ENCODE measurements at regions not wholly inside any gene's neighbourhood (a gene's known extent, or its start where the extent isn't known, plus 50 kb on each side); places are given as distances from the start of the nearest gene placed in this dataset.
A peak's percentile ranks its signal among the peaks of the same experiment; 100 is the strongest.

DNA sequence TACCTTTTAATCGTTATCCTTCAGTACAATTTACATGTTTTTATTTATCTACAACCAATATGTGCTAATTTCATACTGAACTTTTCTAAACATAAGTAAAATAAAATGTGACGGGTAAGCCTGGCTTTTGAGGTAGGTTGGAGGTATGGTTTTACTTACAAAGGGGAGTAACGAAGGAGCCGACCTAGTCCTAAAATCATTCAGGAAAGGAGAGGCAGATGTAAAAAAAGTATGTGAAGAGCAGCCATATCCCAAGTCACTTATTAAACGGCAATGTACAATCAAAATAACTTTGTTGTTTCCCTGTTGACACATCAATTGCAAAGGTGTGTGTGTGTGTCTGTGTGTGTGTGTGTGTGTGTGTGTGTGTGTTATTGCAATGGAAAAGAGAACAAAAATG is 351.3 kb downstream of the CRPPA start:
- H3K27me3 ChIP-seq (ENCODE audit: control insufficient read depth in 2 of 2, insufficient read depth in 2 of 2, low read length in 2 of 2): no peaks in the 10 kb centered on the region
- H3K27ac ChIP-seq (ENCODE audit: low read depth in 2 of 2, low read length in 2 of 2): no peak overlapping the region

DNA sequence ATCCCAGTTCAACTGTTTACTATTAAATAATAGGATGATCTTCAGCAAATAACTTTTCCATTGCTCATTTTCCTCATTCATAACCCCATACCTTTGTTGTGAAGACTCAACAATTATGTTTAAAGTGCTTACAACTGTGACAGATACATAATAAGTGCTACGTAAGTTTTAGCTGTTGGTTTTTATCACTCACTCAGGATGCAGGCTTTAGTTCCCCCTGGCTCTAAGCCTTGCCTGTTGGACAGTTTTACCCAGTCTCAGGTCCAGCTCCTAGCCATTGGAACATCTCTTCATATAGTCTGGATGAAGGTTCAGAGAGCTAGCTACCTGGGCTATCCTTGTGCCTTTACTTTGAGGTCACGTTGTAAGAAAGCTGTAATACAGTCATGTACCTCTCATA is 353.2 kb downstream of the CRPPA start:
- no peak overlapping the region for H3K9ac ChIP-seq (ENCODE audit: low read depth in 1 of 2, low read length in 2 of 2)
- no peak overlapping the region for H3K4me3 ChIP-seq (ENCODE audit: low read length in 2 of 2)
- peaks cover 0 to 3% of the 10 kb centered on the region in 2 donors for H3K4me1 ChIP-seq (ENCODE audit: control insufficient read depth in 2 of 2, insufficient read depth in 2 of 2, low read length in 2 of 2)
- no peaks in the 10 kb centered on the region for H3K27me3 ChIP-seq (ENCODE audit: control insufficient read depth in 2 of 2, insufficient read depth in 2 of 2, low read length in 2 of 2)
- no peaks in the 10 kb centered on the region for H3K9me3 ChIP-seq (ENCODE audit: control insufficient read depth in 2 of 2, low read length in 2 of 2)
- H3K36me3 ChIP-seq (ENCODE audit: control insufficient read depth in 2 of 2, insufficient read depth in 2 of 2, low read length in 2 of 2): no peaks in the 10 kb centered on the region
- no peak overlapping the region for H3K27ac ChIP-seq (ENCODE audit: low read depth in 2 of 2, low read length in 2 of 2)

More for the DNA sequence above, 351.3 kb downstream of the CRPPA start:
- Histone ChIP-seq H3K36me3 (ENCODE audit: control insufficient read depth in 2 of 2, insufficient read depth in 2 of 2, low read length in 2 of 2) (no peaks in the 10 kb centered on the region), H3K9me3 (ENCODE audit: control insufficient read depth in 2 of 2, low read length in 2 of 2) (no peaks in the 10 kb centered on the region), H3K9ac (ENCODE audit: low read depth in 1 of 2, low read length in 2 of 2) (no peak overlapping the region), H3K4me1 (ENCODE audit: control insufficient read depth in 2 of 2, insufficient read depth in 2 of 2, low read length in 2 of 2) (peaks cover 0 to 3% of the 10 kb centered on the region in 2 donors), H3K4me3 (ENCODE audit: low read length in 2 of 2) (no peak overlapping the region)

DNA sequence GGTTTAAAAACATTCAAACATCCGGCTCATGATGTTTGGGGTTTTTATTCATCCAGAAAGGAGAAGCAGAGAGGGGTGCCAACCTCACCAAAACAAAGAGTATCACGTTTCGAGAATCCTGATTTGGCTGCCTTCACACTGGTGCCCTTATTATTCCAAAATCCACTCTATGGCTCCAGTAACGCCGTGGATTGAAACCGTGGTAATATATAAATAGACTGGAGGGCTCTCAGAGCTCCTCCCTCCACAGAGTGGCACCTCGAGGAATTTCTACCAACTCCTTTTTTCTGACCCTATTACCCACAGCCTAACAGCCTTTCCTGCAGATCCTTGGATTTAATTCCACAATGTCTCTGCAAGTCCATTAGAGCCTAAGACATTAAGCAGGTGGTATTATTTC is 353.6 kb downstream of the CRPPA start:
- no peaks in the 10 kb centered on the region for H3K36me3 ChIP-seq (ENCODE audit: control insufficient read depth in 2 of 2, insufficient read depth in 2 of 2, low read length in 2 of 2)
- no peak overlapping the region for H3K9ac ChIP-seq (ENCODE audit: low read depth in 1 of 2, low read length in 2 of 2)
- H3K4me1 ChIP-seq (ENCODE audit: control insufficient read depth in 2 of 2, insufficient read depth in 2 of 2, low read length in 2 of 2): peaks cover 0 to 3% of the 10 kb centered on the region in 2 donors
- no peak overlapping the region for H3K4me3 ChIP-seq (ENCODE audit: low read length in 2 of 2)
- no peaks in the 10 kb centered on the region for H3K9me3 ChIP-seq (ENCODE audit: control insufficient read depth in 2 of 2, low read length in 2 of 2)
- no peak overlapping the region for H3K27ac ChIP-seq (ENCODE audit: low read depth in 2 of 2, low read length in 2 of 2)
- H3K27me3 ChIP-seq (ENCODE audit: control insufficient read depth in 2 of 2, insufficient read depth in 2 of 2, low read length in 2 of 2): no peaks in the 10 kb centered on the region

DNA sequence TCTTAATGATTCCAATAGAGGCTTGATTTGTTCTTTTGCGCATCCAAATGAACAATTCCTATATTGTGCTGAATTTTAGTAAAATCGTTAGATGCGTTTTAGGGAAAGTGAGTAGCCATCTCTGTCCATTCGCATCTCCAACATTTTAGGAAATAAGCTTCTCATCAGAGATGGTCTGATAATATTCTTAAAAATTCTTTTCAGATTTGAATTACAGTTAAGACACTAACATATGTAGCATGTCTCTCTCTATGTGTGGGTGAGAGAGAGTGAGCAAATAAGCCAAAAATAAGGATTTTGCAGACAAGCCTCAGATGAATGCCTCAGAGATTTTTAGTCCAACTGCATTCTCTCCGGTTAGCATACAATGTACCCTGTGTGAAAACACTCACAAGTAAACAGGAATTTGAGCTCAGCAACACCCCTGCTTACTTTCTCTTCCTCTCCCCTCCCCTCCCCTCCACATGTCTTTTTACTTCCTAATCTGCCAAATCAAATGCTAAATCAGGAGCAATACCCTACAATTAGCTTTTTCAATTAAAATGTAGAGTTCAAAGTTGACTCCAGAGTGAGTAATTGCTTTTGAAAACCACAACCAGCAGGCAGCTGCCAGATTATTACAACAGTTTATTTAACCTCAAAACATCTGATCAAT is 354.4 kb downstream of the CRPPA start:
- Histone ChIP-seq H3K4me1 (ENCODE audit: control insufficient read depth in 2 of 2, insufficient read depth in 2 of 2, low read length in 2 of 2) (peaks cover 1 to 3% of the 10 kb centered on the region in 2 donors), H3K9me3 (ENCODE audit: control insufficient read depth in 2 of 2, low read length in 2 of 2) (no peaks in the 10 kb centered on the region), H3K9ac (ENCODE audit: low read depth in 1 of 2, low read length in 2 of 2) (peak overlapping the region in 1 of 2 donors; percentile 12), H3K4me3 (ENCODE audit: low read length in 2 of 2) (no peak overlapping the region), H3K27me3 (ENCODE audit: control insufficient read depth in 2 of 2, insufficient read depth in 2 of 2, low read length in 2 of 2) (no peaks in the 10 kb centered on the region), H3K27ac (ENCODE audit: low read depth in 2 of 2, low read length in 2 of 2) (no peak overlapping the region), H3K36me3 (ENCODE audit: control insufficient read depth in 2 of 2, insufficient read depth in 2 of 2, low read length in 2 of 2) (no peaks in the 10 kb centered on the region)

DNA sequence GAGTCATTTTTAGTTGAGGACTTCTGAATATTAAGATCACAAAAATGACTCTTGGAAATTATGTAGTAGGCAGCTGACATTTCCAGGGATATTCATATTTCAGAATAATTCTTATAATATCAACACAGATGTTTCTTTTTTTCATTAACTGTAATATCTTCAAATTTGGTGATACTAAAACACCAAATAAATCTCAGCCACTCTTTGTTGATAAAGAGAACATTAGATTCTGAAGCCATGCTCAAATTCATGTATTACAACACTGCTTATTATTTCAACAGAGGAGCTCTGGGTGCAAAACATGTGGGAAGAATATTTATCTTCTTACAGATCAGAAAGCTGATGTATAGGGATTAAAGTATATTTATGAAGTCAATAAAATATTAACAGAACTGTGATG is 355.4 kb downstream of the CRPPA start:
- Histone ChIP-seq H3K9me3 (ENCODE audit: control insufficient read depth in 2 of 2, low read length in 2 of 2) (no peaks in the 10 kb centered on the region), H3K36me3 (ENCODE audit: control insufficient read depth in 2 of 2, insufficient read depth in 2 of 2, low read length in 2 of 2) (no peaks in the 10 kb centered on the region), H3K4me3 (ENCODE audit: low read length in 2 of 2) (no peak overlapping the region), H3K27me3 (ENCODE audit: control insufficient read depth in 2 of 2, insufficient read depth in 2 of 2, low read length in 2 of 2) (no peaks in the 10 kb centered on the region), H3K4me1 (ENCODE audit: control insufficient read depth in 2 of 2, insufficient read depth in 2 of 2, low read length in 2 of 2) (peaks cover 3% of the 10 kb centered on the region in 2 donors), H3K27ac (ENCODE audit: low read depth in 2 of 2, low read length in 2 of 2) (no peak overlapping the region), H3K9ac (ENCODE audit: low read depth in 1 of 2, low read length in 2 of 2) (no peak overlapping the region)

DNA sequence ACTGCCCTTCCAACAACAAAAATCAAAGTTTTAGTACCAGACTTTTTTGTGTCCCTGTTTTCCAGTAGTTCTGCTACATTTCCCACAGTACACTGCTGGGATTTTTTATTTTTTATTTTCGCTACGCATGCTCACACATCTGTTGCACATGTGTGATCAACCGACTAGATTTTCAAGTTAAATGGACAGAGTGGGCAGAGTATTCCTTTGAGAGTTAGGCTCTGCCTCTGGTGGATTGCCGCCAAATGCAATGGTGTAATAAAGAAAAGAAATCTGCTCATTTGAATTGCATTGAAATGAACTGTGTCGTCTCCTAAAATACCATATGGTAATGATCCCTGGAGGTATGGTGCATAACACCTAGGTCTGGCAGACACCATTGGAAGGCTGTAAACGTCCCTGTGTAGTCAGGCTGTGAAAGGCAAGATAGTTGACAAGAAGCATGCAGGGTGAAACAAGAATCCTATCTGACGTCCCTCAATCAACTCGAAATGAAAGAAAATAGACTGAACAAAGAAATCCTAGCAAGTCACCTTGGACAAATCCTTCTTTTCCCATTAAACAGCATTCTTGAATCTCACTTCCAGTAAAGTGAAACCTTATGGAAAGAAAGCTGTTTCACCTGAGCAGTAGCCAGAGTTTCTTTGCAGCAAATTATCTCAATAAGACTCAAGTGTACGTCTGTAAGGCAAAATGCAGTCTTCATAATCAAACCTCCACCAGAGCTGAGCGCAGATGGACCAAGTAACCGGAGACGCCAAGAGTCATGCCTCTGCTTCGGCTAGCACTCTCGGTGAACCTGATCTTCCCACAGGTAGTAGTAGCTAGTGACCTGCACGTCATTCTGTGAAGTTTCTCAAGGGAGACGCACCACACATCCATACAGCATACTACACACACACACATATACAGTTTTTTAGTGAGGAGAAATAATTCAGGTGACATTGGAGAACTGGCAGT is 357.3 kb downstream of the CRPPA start:
- Histone ChIP-seq H3K36me3 (ENCODE audit: control insufficient read depth in 2 of 2, insufficient read depth in 2 of 2, low read length in 2 of 2) (no peaks in the 10 kb centered on the region), H3K27ac (ENCODE audit: low read depth in 2 of 2, low read length in 2 of 2) (no peak overlapping the region), H3K27me3 (ENCODE audit: control insufficient read depth in 2 of 2, insufficient read depth in 2 of 2, low read length in 2 of 2) (no peaks in the 10 kb centered on the region), H3K4me1 (ENCODE audit: control insufficient read depth in 2 of 2, insufficient read depth in 2 of 2, low read length in 2 of 2) (peaks cover 3% of the 10 kb centered on the region in 2 donors), H3K4me3 (ENCODE audit: low read length in 2 of 2) (no peak overlapping the region), H3K9ac (ENCODE audit: low read depth in 1 of 2, low read length in 2 of 2) (no peak overlapping the region), H3K9me3 (ENCODE audit: control insufficient read depth in 2 of 2, low read length in 2 of 2) (no peaks in the 10 kb centered on the region)

DNA sequence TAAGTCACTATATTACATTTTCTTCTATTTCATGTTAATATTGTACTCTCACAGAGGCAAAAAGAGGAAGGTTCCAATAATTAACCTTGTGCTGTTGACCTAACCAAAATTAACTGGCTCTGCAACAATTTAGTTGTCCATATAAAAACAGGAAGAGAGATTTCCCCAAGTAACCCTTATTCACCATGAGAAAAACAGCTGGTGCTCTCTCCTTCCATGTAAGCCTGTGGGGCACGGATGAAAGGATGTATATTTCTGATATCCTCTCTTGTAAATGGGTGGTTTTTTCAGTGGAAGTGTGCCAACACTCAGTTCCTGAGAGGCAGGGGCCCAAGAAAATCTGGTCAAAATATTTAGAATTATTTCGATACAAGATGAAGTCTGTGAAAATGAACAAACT is 358.1 kb downstream of the CRPPA start:
- no peaks in the 10 kb centered on the region for H3K36me3 ChIP-seq (ENCODE audit: control insufficient read depth in 2 of 2, insufficient read depth in 2 of 2, low read length in 2 of 2)
- no peaks in the 10 kb centered on the region for H3K9me3 ChIP-seq (ENCODE audit: control insufficient read depth in 2 of 2, low read length in 2 of 2)
- peaks cover 3% of the 10 kb centered on the region in 2 donors for H3K4me1 ChIP-seq (ENCODE audit: control insufficient read depth in 2 of 2, insufficient read depth in 2 of 2, low read length in 2 of 2)
- no peaks in the 10 kb centered on the region for H3K27me3 ChIP-seq (ENCODE audit: control insufficient read depth in 2 of 2, insufficient read depth in 2 of 2, low read length in 2 of 2)
- H3K27ac ChIP-seq (ENCODE audit: low read depth in 2 of 2, low read length in 2 of 2): no peak overlapping the region
- H3K9ac ChIP-seq (ENCODE audit: low read depth in 1 of 2, low read length in 2 of 2): no peak overlapping the region
- H3K4me3 ChIP-seq (ENCODE audit: low read length in 2 of 2): no peak overlapping the region

DNA sequence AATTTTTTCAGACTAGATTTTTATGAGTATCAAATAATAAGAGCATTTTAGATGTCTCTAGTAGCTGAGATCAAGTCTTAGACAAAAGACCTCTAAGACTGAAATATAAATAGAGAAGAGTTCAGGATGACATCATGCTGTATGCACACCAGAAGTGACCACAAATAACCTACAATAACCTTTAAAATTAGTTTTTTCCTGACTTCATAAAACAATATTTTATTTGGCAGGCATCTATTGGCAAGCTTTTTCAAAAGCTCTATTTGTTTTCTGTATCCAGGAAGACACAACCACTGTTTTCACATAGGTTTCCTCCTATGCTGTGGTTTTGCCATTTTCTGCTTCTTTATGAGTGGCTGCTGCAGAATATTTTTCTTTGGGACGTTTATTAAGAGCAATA is 359.1 kb downstream of the CRPPA start:
- Histone ChIP-seq H3K27ac (ENCODE audit: low read depth in 2 of 2, low read length in 2 of 2) (no peak overlapping the region), H3K9me3 (ENCODE audit: control insufficient read depth in 2 of 2, low read length in 2 of 2) (no peaks in the 10 kb centered on the region), H3K4me1 (ENCODE audit: control insufficient read depth in 2 of 2, insufficient read depth in 2 of 2, low read length in 2 of 2) (peaks cover 3% of the 10 kb centered on the region in 2 donors), H3K9ac (ENCODE audit: low read depth in 1 of 2, low read length in 2 of 2) (no peak overlapping the region), H3K4me3 (ENCODE audit: low read length in 2 of 2) (no peak overlapping the region), H3K36me3 (ENCODE audit: control insufficient read depth in 2 of 2, insufficient read depth in 2 of 2, low read length in 2 of 2) (no peaks in the 10 kb centered on the region), H3K27me3 (ENCODE audit: control insufficient read depth in 2 of 2, insufficient read depth in 2 of 2, low read length in 2 of 2) (no peaks in the 10 kb centered on the region)

DNA sequence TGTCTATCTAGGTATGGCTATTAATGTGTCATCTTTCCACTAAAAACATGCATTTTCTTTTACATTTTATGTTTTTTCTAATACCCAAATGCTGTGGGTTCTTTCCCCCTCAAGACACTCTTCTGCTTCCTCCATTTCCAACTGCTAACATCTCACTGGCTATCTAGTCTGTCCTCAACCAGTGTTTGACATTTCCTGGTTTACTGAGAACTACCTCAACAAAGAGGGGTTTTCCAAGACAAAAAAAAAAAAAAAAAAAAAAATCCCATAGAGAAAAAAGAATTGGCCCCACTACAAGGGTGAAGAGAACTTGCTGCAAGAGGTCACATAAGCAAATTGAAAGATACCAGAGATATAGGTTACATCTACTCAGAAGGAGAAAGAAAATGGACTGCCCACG is 359.7 kb downstream of the CRPPA start:
- Histone ChIP-seq H3K9ac (ENCODE audit: low read depth in 1 of 2, low read length in 2 of 2) (no peak overlapping the region), H3K4me1 (ENCODE audit: control insufficient read depth in 2 of 2, insufficient read depth in 2 of 2, low read length in 2 of 2) (peaks cover 0 to 3% of the 10 kb centered on the region in 2 donors), H3K27me3 (ENCODE audit: control insufficient read depth in 2 of 2, insufficient read depth in 2 of 2, low read length in 2 of 2) (no peaks in the 10 kb centered on the region), H3K4me3 (ENCODE audit: low read length in 2 of 2) (no peak overlapping the region), H3K27ac (ENCODE audit: low read depth in 2 of 2, low read length in 2 of 2) (no peak overlapping the region), H3K9me3 (ENCODE audit: control insufficient read depth in 2 of 2, low read length in 2 of 2) (no peaks in the 10 kb centered on the region), H3K36me3 (ENCODE audit: control insufficient read depth in 2 of 2, insufficient read depth in 2 of 2, low read length in 2 of 2) (no peaks in the 10 kb centered on the region)

DNA sequence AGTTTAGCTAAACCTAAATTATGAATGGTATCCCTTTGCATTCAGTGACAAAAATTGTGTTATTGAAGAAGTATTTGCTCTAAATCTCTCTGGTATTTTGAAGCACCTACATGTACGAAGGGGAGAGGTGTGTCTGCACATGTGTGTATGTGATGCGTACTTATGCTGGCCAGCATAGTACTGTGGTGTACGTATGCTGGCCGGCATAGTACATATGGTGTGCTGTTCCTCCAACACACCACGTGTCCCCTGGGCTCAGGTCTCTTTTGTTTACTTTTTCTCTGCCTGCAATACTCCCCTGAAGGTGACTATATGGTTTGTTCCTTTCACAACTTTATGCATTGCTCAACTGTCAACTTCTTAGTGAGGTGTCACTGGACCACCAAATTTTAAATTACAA is 360.3 kb downstream of the CRPPA start:
- no peaks in the 10 kb centered on the region for H3K36me3 ChIP-seq (ENCODE audit: control insufficient read depth in 2 of 2, insufficient read depth in 2 of 2, low read length in 2 of 2)
- H3K27me3 ChIP-seq (ENCODE audit: control insufficient read depth in 2 of 2, insufficient read depth in 2 of 2, low read length in 2 of 2): no peaks in the 10 kb centered on the region
- H3K4me3 ChIP-seq (ENCODE audit: low read length in 2 of 2): no peak overlapping the region
- H3K4me1 ChIP-seq (ENCODE audit: control insufficient read depth in 2 of 2, insufficient read depth in 2 of 2, low read length in 2 of 2): peaks cover 0 to 3% of the 10 kb centered on the region in 2 donors
- no peak overlapping the region for H3K9ac ChIP-seq (ENCODE audit: low read depth in 1 of 2, low read length in 2 of 2)
- no peak overlapping the region for H3K27ac ChIP-seq (ENCODE audit: low read depth in 2 of 2, low read length in 2 of 2)
- H3K9me3 ChIP-seq (ENCODE audit: control insufficient read depth in 2 of 2, low read length in 2 of 2): no peaks in the 10 kb centered on the region
